Activated gamma-delta T cell treated with Interleukin-2 at 50 U/mL for 16 hours (primary cell): ENCODE measurements at regions not wholly inside any gene's neighbourhood (a gene's known extent, or its start where the extent isn't known, plus 50 kb on each side); places are given as distances from the start of the nearest gene placed in this dataset.
"Not testable (repeated sequence)": the region's sequence is repeated elsewhere in the genome, so short reads cannot be mapped to it uniquely, and the experiment has no call there.

Experiments used
- DNase-seq: peaks from one replicate; pipeline ENCODE4 v3.0.0-alpha.2; 2020

DNA sequence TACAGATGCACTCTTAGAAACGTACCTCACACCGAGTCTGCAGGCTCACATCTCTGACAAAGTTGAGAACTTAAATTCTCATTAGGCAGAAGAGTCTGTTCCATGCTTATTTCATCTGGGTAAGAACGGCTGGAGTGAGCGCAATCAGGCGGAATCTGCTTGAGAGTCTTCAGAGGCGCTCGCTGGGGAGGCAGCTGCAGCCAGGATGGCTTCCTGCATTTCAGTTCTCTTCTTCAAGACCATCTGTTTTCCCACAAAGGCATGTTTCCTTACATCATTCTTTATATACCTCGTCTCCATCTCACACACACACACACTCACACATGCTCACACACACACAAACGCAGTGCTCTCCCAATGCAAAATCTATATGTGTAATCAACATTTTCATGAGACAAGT is 497.1 kb downstream of the AJAP1 start:
- no peak for DNase-seq

DNA sequence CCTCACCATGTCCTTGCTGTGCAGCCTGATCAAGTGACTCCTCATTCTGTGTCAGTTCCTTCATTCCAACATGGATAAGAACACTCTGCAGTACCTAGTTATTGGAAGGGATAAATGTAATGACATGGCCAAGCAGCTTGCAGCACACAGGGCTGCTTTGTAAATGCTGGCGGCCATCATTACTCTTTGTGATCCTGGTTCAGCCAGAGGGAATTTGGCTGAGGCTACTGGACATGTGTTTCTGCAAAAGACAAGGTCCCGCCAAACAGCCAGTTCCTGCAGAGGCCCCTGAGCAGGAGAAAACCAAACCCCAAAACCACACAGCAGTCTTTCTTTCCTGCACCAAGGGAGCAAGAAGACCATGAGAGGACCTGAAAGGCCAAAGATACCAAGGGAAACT is 495.8 kb downstream of the AJAP1 start:
- no peak for DNase-seq

DNA sequence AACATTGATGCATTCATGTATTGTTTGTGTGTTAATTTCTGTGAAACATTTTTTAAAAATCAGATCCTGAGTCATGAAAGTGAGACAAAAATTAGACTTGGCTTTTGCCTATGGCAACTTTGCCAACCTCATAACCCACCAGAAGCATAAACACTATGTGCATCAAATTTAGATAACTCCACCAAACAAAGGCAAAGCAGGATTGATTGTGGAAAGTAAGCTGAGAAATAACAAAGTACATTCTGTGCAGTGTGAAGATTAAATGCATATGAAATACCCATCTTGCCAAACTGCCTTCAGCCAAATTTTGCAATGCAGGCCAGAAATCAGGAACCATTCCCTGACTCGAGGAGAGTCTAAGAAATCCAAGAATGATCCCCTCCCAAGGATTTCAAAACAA is 493.4 kb downstream of the AJAP1 start:
- no peak for DNase-seq

DNA sequence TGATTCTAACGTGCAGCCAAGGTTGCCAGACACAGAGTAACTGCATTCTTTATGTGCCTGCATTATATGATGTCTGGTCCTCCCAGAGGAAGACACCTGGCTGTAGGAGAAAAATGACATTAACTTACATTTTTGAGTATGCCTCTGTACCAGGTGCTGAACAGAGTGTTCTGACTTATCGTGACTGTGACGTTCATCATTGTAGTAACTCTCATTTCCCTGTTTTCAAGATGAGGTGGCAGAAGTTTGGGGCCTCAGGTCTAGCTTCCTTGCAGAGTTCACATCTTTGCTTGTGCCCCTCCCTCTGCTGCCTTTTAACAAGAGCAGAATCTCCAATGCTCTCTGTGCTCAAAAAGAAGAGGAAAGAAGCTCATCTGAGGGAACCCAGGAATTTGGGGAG is 488.0 kb downstream of the AJAP1 start:
- DNase-seq, result no peak

DNA sequence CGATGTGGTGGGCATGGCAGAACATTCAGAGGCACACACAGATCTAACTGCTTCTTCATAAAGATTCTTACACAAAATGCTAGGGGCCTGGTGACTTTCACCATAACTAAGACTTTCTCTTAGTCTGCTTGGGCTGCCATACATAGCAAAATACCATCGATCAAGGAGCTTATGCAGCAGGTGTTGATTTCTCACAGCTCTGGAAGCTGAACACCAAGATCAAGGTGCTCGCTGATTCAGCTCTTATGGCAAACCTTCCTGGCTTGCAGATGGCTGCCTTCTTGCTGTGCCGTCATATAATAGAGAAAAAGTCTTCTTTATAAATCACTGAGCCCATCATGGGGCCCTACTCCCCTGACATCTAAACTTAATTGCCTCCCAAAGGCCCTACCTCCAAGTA is 487.3 kb downstream of the AJAP1 start:
- DNase-seq, result no peak

DNA sequence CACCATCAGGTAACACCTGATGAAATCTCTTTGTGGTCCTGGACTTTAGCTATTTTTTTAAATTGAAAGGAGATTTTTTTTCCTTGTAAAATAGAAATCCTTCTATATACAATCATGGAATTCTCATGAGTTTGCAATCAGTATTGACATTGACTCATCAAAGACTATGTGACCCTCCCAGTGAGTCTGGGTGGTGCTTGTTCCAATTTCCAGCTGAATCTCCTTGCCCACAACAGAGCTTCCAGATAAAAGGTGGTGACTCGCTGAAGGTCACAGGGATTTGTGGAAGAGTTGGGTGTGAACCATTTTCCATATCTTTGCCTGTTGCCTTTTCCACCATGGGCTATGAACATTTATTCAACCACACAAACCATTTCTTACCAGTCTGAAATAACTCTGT is 486.6 kb downstream of the AJAP1 start:
- DNase-seq, result no peak

DNA sequence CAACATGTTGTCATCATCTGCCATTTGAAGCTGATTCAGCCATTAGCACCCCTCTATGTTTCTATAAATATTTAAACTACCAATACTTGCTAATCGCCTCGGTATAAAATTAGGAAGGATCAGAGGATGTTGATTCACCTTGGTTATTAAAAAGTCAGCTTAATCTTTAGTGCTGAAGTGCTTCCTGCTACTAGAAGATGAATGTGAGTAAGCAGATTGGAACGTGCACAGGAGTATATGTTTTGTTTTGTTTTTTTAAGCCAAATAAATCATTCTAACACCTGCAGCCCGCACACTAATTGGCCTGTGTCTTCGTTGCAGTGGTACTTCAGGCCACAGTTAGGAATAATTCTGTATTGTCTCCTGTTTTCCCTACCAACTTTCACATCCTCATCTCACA is 485.7 kb downstream of the AJAP1 start:
- DNase-seq, result no peak

DNA sequence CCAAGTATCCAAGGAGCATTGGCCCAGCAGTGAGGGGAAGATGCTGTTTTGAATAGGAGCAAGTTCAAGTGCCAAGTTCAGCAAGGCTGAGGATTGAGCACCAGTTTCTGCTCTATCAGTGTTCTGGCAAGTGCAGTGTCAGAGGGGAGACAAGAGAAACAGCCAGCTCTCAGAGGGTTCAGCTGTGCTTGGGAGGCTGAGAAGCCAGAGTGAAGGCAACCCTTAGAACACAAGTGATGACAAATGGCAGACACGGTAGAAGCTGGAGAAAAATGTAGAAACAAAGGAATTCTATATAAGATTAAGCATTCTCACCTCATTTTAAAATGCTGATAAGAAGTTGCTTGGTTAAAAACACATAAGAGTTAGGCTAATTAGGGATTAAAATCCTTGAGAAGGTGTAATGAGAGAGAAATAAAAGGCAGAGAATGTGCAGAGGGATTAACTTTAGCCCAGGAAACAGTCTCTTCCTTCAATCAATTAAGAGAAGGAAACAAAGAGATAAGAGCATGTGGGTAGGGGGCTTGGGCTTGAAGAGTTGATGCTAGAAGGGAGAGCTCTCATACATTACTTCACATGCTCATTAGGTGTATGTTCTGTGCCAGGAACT is 475.4 kb downstream of the AJAP1 start:
- no peak for DNase-seq

DNA sequence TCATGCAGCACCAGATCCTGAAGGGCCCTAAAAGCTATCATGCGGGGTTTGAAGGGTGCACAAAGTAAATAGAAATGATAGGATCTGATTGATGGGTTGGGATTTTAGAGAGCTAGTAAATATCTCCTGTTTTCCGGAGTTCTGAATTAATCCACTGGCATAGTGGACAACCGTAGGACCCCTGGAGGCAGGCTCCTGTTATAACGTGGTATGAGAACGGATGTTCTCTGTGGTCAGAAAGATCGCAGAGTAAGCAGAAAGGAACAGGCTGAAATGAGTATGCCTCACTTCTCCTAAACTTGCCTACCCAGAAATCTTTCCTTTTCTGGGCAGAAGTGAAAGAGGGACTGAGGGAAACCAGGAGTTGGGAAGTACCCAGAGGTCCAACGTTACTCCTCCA is 470.8 kb downstream of the AJAP1 start:
- no peak for DNase-seq

DNA sequence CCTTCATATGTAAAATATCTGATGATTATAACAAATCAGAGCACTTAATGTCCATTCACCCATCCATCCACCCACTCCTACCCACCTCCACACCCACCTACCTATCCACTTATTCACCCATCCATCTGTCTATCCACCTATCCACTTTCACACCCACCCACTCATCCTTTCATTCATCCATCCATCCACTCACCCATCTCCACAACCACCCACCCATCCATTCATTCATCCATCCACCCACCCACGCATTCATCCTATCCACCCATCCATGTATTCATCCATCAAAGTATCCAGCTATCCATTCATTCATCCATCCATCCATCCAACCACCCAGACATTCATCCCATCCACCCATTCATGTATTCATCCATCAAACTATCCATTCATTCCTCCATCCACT is 466.1 kb downstream of the AJAP1 start:
- no peak for DNase-seq

DNA sequence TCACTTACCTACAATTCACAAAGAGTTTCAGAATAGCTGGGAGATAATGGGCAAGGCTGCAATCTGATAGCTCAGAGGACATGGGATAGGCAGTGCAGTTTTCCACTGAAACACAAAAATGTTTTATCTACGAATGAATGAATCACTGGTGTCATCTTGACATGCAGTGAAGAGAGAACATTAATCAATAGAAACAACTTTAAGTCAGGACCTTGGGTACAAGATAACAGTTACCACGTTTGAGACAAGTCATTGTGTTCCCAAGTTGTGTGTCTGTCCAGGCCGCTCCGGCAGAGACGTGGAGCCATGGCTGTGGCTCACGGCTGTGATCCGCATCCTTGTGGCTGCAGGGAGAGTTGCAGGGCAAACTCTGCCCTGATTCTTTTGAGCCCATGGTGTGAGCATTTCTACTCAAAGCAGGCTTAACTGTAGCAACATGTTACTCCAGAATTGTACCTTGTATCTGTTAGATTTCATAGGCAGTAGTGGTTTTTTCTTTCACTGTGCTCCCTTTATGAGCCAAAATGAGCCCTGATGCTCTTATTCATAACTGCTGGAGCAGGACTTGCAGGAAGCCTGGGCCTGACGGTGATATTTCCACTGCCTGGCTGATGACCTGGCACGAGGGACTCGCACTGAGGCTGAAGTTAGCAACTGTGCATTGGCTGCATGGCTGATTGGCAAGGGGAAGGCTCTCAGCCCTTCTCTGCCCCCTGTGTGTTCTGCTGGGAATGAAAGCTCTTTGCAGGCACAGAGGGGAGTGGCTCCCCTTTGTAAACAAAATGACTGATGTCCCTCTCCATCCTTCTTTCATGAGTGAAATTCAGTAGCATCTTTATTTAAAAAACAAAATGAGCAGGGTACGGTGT is 465.2 kb downstream of the AJAP1 start:
- no peak for DNase-seq

DNA sequence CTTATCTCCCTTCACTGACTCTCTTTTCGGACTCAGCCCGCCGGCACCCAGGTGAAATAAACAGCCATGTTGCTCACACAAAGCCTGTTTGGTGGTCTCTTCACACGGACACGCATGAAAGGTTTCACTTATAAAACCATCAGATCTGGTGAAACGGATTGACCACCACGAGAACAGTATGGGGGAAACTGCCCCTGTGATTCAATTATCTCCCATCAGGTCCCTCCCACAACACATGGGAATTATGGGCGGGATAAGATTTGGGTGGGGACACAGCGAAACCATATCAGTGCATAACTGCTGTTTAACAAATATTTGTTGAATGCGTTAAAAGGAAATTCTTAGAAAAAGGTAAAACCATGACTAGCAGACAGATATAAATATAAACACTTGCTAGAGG is 464.4 kb downstream of the AJAP1 start:
- DNase-seq, result not testable (repeated sequence)

DNA sequence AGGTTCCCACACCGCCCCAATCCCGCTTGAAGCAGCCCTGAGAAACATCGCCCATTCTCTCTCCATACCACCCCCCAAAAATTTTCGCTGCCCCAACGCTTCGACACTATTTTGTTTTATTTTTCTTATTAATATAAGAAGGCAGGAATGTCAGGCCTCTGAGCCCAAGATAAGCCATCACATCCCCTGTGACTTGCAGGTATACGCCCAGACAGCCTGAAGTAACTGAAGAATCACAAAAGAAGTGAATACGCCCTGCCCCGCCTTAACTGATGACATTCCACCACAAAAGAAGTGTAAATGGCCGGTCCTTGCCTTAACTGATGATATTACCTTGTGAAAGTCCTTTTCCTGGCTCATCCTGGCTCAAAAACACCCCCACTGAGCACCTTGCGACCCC is 463.9 kb downstream of the AJAP1 start:
- DNase-seq, result not testable (repeated sequence)

DNA sequence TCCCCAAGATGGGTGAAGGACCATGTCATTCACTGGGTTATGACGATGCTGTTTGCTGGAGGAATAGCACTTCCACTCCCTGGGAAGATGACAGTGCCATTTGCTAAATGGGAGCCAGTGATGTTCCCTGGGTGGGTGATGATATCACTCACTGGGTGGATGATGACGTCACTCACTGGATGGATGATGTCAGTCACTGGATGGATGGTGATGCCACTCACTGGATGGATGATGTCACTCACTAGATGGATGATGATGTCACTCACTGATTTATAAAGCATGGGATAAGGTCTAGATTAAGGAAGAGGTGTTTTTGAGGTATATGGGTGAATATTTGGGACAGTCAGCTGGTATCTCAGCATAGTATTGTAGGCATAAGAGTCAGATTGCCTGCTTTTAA is 457.2 kb downstream of the AJAP1 start:
- DNase-seq, result no peak

DNA sequence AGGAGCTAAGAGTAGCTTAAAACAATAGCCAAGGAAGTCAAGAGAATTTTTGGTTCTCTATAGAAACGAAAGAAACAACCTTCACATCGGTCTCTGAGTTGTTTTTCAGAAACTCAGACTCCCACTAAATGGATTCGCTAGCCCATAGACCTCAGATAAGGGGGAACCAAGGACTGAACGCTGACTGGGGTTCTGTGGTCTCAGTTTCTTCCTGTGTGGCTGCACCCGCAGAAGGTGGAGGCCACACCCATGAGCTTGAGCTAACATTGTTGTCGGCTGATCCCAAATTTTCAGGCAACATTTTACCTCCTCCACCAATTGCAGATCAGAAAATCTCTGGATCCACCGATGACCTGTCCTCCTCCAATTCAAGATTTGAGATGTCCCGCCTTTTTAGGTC is 456.1 kb downstream of the AJAP1 start:
- no peak for DNase-seq

DNA sequence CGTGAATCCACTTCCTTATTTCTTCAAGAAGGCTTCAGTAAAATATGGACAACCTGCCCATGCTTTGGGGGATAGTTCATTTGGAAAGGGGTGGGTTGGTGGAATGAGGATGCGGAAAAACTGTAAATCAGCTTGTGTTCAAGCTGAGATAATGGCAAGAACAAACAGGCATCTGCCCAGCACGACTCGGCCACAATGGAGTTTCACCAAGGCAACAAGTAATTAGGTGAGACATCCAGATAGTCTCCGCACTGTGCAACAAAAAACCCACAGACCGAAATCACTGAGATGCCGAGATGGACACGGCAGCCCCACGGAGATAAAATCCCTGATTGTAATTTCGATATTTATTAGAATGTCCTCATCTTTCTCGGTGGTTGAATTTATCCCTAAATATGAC is 455.2 kb downstream of the AJAP1 start:
- no peak for DNase-seq

DNA sequence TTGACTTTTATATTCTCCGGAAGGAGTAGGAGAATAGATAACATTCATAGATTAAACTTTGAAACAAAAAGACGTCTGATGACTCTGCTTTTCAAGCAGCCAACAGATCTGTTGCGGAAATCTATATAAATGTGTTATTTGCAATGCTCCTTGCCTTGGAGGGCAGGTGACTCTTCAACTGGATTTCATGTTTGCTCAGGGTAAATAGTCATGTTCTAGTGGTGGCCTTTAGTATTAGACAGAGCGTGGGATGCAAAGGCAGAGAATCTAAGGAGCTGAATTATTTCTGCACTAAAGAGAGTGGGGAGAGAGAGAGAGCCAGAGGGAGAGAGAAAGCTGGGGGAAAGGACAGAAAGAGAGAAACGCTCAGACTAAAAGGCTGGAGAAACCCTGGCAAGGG is 454.3 kb downstream of the AJAP1 start:
- no peak for DNase-seq

DNA sequence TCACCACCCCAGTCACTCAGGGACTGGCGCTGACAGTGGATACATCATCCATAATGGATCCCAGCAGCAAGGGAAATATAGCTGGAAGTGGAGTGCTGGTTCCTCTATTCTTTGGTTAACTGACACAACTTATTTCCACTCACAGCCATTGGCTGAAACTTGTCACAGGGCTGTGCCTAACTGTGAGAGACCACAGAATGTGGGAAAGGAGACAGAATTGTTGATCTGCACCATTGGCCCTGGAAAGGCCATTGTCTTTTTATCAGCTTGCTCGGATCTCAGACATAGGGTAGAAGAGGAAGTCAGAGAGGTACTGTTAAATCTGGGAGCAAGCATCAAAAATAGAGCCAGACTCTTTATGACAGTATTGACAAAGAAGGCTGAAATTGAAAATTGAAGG is 451.3 kb downstream of the AJAP1 start:
- DNase-seq, result no peak

DNA sequence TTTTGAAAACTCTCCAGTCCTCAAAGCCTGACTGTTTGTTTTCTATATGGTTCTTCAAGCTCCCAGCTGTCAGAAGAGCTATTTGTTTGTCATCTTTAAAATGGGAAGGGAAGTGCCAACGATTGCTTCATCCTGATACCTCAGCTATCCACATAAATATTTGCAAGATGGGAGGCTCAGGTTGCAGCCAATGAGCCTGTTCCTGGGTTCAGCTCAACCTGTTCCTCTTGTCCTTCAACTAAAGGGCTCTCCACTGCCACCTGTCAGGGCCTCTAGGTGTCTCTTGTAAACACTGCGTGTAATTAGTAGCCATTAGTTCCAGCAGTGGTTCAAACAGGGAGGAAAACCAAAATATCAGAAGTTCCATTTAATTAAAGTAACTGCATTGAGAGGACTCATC is 445.1 kb downstream of the AJAP1 start:
- DNase-seq, result no peak

DNA sequence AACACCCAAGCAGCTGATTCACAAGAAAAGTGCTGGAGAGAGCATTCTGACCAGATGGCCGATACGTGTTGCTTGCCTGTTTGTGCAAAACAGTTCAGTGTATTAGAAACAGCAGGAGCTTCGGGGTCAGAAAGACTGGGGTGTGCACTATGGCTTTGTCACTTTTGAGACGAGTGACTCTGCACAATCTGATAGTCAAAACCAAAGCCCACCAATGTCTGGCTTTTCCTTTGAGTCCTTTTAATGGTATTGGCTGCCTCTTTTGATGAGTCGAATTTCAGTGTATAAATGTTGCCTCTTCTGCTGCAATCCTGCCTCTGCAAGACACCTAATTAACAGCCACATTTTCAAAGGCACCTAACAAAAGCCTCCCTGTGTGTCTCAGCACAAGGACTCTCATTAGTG is 444.6 kb downstream of the AJAP1 start:
- no peak for DNase-seq

DNA sequence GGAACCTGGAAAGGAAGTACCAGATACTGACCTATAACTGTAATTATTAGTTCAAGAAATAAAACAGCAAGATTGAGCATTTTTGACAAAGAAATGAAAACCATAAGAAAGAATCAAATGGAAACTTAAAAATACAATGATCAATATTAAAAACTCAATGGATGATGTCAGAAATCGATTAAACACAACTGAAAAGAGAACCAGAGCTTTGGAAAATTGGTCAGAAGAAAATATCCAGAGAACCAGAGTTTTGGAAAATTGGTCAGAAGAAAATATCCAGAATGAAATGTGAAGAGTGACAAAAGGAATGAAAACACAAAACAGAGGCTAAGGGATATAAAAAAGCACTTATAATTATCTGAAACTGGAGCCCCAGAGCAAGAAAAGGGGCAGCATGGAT is 438.6 kb downstream of the AJAP1 start:
- DNase-seq, result no peak

DNA sequence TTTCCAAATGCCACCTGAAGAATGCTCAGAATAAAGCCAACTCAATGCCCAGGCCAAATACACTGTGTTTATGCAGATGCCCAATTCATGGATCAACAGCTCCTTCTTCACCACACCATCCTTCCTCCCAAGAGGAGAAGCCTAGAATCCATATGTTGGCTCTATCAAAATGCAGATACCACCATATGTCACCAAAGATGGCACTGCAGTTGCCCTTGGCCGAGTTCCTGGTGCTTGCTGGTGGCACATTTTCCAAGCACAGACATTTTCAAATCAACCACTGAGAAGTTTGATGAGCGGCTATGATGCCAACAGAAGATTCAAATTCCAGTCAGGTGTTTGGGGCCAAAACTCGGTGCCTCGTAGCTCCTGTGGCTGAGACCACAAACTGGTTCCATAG is 430.3 kb downstream of the AJAP1 start:
- DNase-seq, result no peak

DNA sequence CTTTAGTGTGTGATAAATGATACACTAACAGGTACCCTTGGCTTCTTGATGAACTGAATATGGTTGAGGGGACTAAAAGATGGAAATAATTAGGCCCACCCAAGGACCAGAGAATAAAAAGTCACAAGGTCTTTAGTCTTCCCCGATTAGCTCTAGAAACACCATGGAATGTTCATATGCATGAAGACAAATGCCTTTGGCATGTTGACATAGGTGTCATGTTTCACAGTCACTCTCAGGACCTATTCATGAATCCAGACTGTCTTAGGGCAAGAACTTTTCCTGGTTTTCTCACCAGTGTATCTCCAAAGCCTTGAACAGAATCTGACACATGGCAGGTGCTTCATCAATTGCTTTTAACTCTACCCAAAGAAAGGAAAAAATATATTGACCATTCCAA is 412.8 kb downstream of the AJAP1 start:
- no peak for DNase-seq

DNA sequence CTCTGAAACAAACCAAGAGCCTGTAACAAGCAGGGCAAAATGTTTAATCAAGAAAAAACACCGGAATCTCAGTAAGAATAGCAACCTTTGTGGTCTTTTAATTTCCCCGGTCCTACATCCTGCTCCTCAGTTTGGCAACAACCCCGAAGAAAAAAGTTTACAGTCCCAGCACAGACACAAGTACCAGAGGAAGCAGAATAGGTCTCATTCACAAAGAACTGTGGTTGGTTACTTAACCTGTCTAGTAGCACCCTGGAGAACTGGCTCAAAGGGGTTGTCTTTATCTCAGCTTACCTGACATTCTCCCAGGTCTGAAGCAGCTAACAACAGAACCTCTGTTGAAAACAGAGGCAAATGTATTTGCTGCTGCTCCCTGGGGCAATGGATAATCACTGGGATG is 399.3 kb downstream of the AJAP1 start:
- DNase-seq, result no peak

DNA sequence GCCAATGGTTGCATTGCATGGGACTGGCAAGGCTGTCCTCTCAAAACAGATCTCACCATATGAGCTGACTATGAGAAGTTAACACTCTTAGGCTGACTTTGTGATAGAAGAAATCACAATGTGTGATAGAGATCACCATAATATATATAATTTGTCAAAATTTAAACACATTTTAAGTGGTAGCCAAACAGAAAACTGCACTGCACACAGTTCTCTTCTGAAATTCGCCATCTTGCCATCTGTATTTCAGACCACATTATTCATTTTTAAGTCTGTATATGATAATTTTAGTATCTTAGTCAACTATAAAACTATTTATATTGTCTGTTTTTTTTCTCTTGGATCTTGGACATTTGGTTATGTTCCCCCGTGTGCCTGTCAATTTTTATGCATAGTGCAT is 374.7 kb downstream of the AJAP1 start:
- no peak for DNase-seq
